GM12878 (cell line): ENCODE measurements at regions not wholly inside any gene's neighbourhood (a gene's known extent, or its start where the extent isn't known, plus 50 kb on each side); places are given as distances from the start of the nearest gene placed in this dataset.

Experiments
- ATAC-seq: fragments of 200-7000 bp; cut with Tn5 transposase; 3 replicates; pipeline ENCODE4 v1.9.1; 2020; ENCODE audit warnings: mild to moderate bottlenecking, moderate library complexity
- BruUV-seq: library from RNA; stranded (reverse); fragments of 400-500 nt; replicated peaks from 2 replicates; lab custom pipeline; 2021; lab: Mats Ljungman, UMichigan
- CTCF ChIA-PET: fragments of 300-600 bp; sonication (Branson Sonifier 250); formaldehyde crosslinking; extraction: SDS; loops from one replicate; lab custom pipeline; 2021; ENCODE audit warnings: inconsistent platforms; lab: Yijun Ruan, JAX
- POLR2A ChIA-PET: fragments of 350-600 bp; formaldehyde crosslinking; extraction: SDS; loops from one replicate; lab custom pipeline; 2021; ENCODE audit warnings: inconsistent platforms; lab: Charles Lee
- RAD21 ChIA-PET: fragments of 300-600 bp; sonication (Branson Sonifier 250); formaldehyde crosslinking; loops from one replicate; lab custom pipeline; 2023; ENCODE audit warnings: antibody characterized with exemption; ENCODE audit not compliant: unreplicated experiment; lab: Charles Lee
- SMC1A ChIA-PET: fragments of 300-600 bp; sonication (Branson Sonifier 250); formaldehyde crosslinking; loops from one replicate; lab custom pipeline; 2023; ENCODE audit not compliant: unreplicated experiment, uncharacterized antibody; lab: Charles Lee
- DNase-seq: peaks from one replicate; pipeline ENCODE4 v3.0.0-alpha.2; 2011; ENCODE audit warnings: low read depth, low spot score
- FAIRE-seq: peaks from 3 replicates; lab custom pipeline; 2011; peaks lifted over from hg19 to GRCh38; lab: Jason Lieb, UNC
- H2AFZ ChIP-seq: 2 replicates; pipeline ENCODE4 v1.6.0; 2011; ENCODE audit warnings: low read depth, low read length, control low read depth; ENCODE audit not compliant: control insufficient read depth
- H3K27ac ChIP-seq: 2 replicates; pipeline ENCODE4 v1.5.1; 2011; ENCODE audit warnings: control low read depth; ENCODE audit not compliant: control insufficient read depth, insufficient read depth
- H3K27me3 ChIP-seq, 2 experiments: replicated peaks in 1 of 2; 2 replicates each; pipeline versions ENCODE4 v1.6.0 to v1.6.1; 2011; ENCODE audit warnings: low read length in 1 of 2; ENCODE audit not compliant: control insufficient read depth in 2 of 2, insufficient read depth in 2 of 2
- H3K36me3 ChIP-seq, 2 experiments: 2 replicates each; pipeline ENCODE4 v1.5.1; 2011; ENCODE audit warnings: low read length in 1 of 2; ENCODE audit not compliant: control insufficient read depth in 2 of 2, insufficient read depth in 2 of 2
- H3K4me1 ChIP-seq: 2 replicates; pipeline ENCODE4 v1.6.1; 2011; ENCODE audit warnings: mild to moderate bottlenecking, low read length, moderate library complexity, mixed read lengths; ENCODE audit not compliant: control insufficient read depth, insufficient read depth
- H3K4me2 ChIP-seq: 2 replicates; pipeline ENCODE4 v1.6.0; 2011; ENCODE audit warnings: control low read depth; ENCODE audit not compliant: control insufficient read depth, insufficient read depth
- H3K4me3 ChIP-seq: fragments of 200-600 bp; sonication (generic); 2 replicates; pipeline ENCODE4 v1.5.1; 2016
- H3K79me2 ChIP-seq: 2 replicates; pipeline ENCODE4 v1.6.0; 2011; ENCODE audit warnings: low read length; ENCODE audit not compliant: control insufficient read depth, insufficient read depth
- H3K9ac ChIP-seq: 2 replicates; pipeline ENCODE4 v1.8.0; 2011; ENCODE audit warnings: low read length, control low read depth, mixed read lengths; ENCODE audit not compliant: control insufficient read depth, insufficient read depth
- H3K9me3 ChIP-seq: replicated peaks from 3 replicates; pipeline ENCODE4 v1.5.1; 2011; ENCODE audit warnings: mild to moderate bottlenecking, low read length; ENCODE audit not compliant: control insufficient read depth, insufficient read depth
- H4K20me1 ChIP-seq: 2 replicates; pipeline ENCODE4 v1.6.0; 2011; ENCODE audit not compliant: control insufficient read depth, insufficient read depth
- BCL11A ChIP-seq: IDR thresholded peaks from 2 replicates; pipeline ENCODE4 v1.6.1; 2011; ENCODE audit warnings: low read depth, low read length
- CTCF ChIP-seq, 3 experiments: IDR thresholded peaks in 2 of 3; conservative IDR thresholded peaks in 1 of 3; 2 replicates each; pipeline ENCODE4 v1.5.1; 2011; ENCODE audit warnings: low read depth in 3 of 3, low read length in 3 of 3, mild to moderate bottlenecking in 3 of 3, control low read depth in 2 of 3, moderate library complexity in 2 of 3, inconsistent platforms in 1 of 3, mixed read lengths in 1 of 3; ENCODE audit not compliant: control insufficient read depth in 2 of 3, insufficient read depth in 1 of 3; ENCODE audit errors: extremely low read depth in 1 of 3
- E2F4 ChIP-seq: IDR thresholded peaks from 2 replicates; pipeline ENCODE4 v1.6.1; 2012; ENCODE audit warnings: low read depth, low read length, improper control_type of control experiment
- ETV6 ChIP-seq, 2 experiments: fragments of 450-650 bp in 1 of 2; IDR thresholded peaks in 1 of 2; conservative IDR thresholded peaks in 1 of 2; 2 replicates each; pipeline ENCODE4 v1.6.1; 2014; ENCODE audit warnings: antibody characterized with exemption in 1 of 2, borderline replicate concordance in 1 of 2, low read depth in 1 of 2, mild to moderate bottlenecking in 1 of 2, moderate library complexity in 1 of 2
- IKZF2 ChIP-seq, 2 experiments: fragments of 450-650 bp; IDR thresholded peaks; 2 replicates each; pipeline ENCODE4 v1.6.1; 2017; ENCODE audit warnings: mild to moderate bottlenecking in 2 of 2, moderate library complexity in 2 of 2
- MLLT1 ChIP-seq: fragments of 450-650 bp; IDR thresholded peaks from 2 replicates; pipeline ENCODE4 v1.6.1; 2016; ENCODE audit warnings: mild to moderate bottlenecking
- MTA3 ChIP-seq: IDR thresholded peaks from 2 replicates; pipeline ENCODE4 v1.6.1; 2012; ENCODE audit warnings: low read length, inconsistent platforms, borderline replicate concordance
- RAD21 ChIP-seq: IDR thresholded peaks from 2 replicates; pipeline ENCODE4 v1.6.1; 2011; ENCODE audit warnings: mild to moderate bottlenecking, low read depth, low read length, moderate library complexity; ENCODE audit not compliant: insufficient read depth
- RELA ChIP-seq: fragments of 450-650 bp; IDR thresholded peaks from 2 replicates; pipeline ENCODE4 v1.8.0; 2014; ENCODE audit warnings: borderline replicate concordance; ENCODE audit not compliant: partially characterized antibody
- SMC3 ChIP-seq: IDR thresholded peaks from 2 replicates; pipeline ENCODE4 v1.6.1; 2011; ENCODE audit warnings: low read length, improper control_type of control experiment, borderline replicate concordance
- ZSCAN29 ChIP-seq: fragments of 450-650 bp; IDR thresholded peaks from 2 replicates; pipeline ENCODE4 v1.6.1; 2017; ENCODE audit warnings: mild to moderate bottlenecking, moderate library complexity
- WGBS: methylation state at CpG from one replicate; pipeline ENCODE4 v1.1.6; 2016; ENCODE audit warnings: low lambda C conversion rate; ENCODE audit not compliant: insufficient replicate concordance, insufficient coverage; ENCODE audit errors: missing lambda C conversion rate; 5-methylcytosine and 5-hydroxymethylcytosine counted together
- in situ Hi-C: fragments of 300-500 bp; cut with MboI; formaldehyde crosslinking; loops from 9 replicates; pipeline ENCODE4 v1.14.3; 2018; ENCODE audit warnings: mixed read lengths
- intact Hi-C: fragments of 100-400 bp; cut with micrococcal nuclease; formaldehyde crosslinking; loops from one replicate; pipeline ENCODE4 v1.14.2; 2022; ENCODE audit not compliant: unreplicated experiment
- TF ChIP-seq, protein P1 (sequence below): IDR thresholded peaks from 2 replicates; pipeline ENCODE4 v1.6.1; 2012; ENCODE audit warnings: improper control_type of control experiment, low read depth, low read length; ENCODE audit not compliant: insufficient replicate concordance

DNA sequence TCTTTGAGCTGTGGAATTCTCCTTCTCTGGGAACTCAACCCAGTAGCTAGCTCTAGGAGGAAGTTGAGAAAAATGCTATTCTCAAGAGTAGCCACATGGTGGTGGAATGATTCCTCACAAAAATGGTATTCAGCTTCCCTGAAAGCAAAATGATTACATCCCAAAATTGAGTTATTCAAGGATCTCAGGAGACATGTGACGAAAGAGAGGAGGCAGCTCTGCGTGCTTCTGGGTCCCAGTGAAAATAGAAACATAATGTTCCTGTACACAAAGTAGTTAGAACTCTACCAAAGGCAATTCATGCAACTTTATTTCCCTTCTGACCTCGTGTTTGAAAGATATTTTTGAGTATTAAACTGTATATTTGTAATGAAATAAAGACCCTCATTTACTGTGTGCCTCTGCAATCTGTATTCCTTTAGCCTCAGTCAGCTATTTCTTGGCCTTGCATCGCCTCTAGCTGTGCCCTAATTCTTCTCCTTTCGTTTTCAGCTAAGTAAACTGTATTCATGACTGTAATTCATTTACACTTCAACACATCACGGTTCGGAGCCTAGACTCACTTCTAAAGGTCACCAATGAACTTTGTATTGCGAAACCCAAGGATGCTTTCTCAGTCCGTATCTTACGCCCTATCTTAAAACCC lies 167.3 kb downstream of the FASLG start:
- Histone ChIP-seq H3K4me3 (no peak overlapping the region), H3K27ac (no peak overlapping the region), H3K9me3 (no peaks in the 10 kb centered on the region; the same call in 2 of the 3 replicates), H3K9ac (no peak overlapping the region), H3K36me3 (no peaks in the 10 kb centered on the region), H3K4me1 (peaks cover 4% of the 10 kb centered on the region; the same call in 1 of the 2 replicates), H3K79me2 (no peaks in the 10 kb centered on the region)
- in situ Hi-C loops = no loop called here
- ATAC-seq (peak; percentile 65), FAIRE-seq (peak; percentile 57)
- 31% methylated on average over 10 of the region's 10 CpGs for WGBS
- CTCF ChIA-PET = interaction anchor here (0.6 to 14.9 kb wide), 42 partner anchors 9 to 1436 kb away, joined by 3 to 414 read pairs (median 4); partner anchors contain the start of gene TNFSF4
- POLR2A ChIA-PET = interaction anchor here (0.6 to 1.9 kb wide), 3 partner anchors 168 to 650 kb away, joined by 3 to 11 read pairs (median 3); no protein-coding TSS in a partner anchor
- intact Hi-C loops = loop anchor here (1.0 kb wide), 2 partner anchors 81 to 376 kb away; no protein-coding TSS in a partner anchor
- TF ChIP-seq, protein P1, sequence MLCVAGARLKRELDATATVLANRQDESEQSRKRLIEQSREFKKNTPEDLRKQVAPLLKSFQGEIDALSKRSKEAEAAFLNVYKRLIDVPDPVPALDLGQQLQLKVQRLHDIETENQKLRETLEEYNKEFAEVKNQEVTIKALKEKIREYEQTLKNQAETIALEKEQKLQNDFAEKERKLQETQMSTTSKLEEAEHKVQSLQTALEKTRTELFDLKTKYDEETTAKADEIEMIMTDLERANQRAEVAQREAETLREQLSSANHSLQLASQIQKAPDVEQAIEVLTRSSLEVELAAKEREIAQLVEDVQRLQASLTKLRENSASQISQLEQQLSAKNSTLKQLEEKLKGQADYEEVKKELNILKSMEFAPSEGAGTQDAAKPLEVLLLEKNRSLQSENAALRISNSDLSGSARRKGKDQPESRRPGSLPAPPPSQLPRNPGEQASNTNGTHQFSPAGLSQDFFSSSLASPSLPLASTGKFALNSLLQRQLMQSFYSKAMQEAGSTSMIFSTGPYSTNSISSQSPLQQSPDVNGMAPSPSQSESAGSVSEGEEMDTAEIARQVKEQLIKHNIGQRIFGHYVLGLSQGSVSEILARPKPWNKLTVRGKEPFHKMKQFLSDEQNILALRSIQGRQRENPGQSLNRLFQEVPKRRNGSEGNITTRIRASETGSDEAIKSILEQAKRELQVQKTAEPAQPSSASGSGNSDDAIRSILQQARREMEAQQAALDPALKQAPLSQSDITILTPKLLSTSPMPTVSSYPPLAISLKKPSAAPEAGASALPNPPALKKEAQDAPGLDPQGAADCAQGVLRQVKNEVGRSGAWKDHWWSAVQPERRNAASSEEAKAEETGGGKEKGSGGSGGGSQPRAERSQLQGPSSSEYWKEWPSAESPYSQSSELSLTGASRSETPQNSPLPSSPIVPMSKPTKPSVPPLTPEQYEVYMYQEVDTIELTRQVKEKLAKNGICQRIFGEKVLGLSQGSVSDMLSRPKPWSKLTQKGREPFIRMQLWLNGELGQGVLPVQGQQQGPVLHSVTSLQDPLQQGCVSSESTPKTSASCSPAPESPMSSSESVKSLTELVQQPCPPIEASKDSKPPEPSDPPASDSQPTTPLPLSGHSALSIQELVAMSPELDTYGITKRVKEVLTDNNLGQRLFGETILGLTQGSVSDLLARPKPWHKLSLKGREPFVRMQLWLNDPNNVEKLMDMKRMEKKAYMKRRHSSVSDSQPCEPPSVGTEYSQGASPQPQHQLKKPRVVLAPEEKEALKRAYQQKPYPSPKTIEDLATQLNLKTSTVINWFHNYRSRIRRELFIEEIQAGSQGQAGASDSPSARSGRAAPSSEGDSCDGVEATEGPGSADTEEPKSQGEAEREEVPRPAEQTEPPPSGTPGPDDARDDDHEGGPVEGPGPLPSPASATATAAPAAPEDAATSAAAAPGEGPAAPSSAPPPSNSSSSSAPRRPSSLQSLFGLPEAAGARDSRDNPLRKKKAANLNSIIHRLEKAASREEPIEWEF = no peak
- TF ChIP-seq RAD21 = peak; percentile 81
- peak; percentile 55; the same call in 1 of the 2 replicates for TF ChIP-seq SMC3
- TF ChIP-seq CTCF (IDR thresholded peaks at IDR 0.05 in 2 of 3, conservative IDR thresholded peaks at IDR 0.05 in 1 of 3; ENCODE audit: control insufficient read depth in 2 of 3, extremely low read depth in 1 of 3, insufficient read depth in 1 of 3, low read depth in 3 of 3, low read length in 3 of 3) = peak; percentile 47 to 61 (median 51); a peak in 5 of 6 replicates
- no peak for TF ChIP-seq MTA3
- no peak for TF ChIP-seq MLLT1
- no peak for TF ChIP-seq RELA
- TF ChIP-seq IKZF2 (IDR thresholded peaks at IDR 0.05) = no peak
- TF ChIP-seq BCL11A = no peak
- TF ChIP-seq ZSCAN29 = no peak
- TF ChIP-seq E2F4 = no peak
- no peak for TF ChIP-seq ETV6 (conservative IDR thresholded peaks at IDR 0.05 in 1 of 2, IDR thresholded peaks at IDR 0.05 in 1 of 2; ENCODE audit: borderline replicate concordance in 1 of 2, low read depth in 1 of 2)
- TF ChIP-seq, all 136 proteins: peak for 3
- H3K4me2 ChIP-seq = peak overlapping the region; percentile 51
- RAD21 ChIA-PET = interaction anchor here (0.9 to 7.2 kb wide), 25 partner anchors 8 to 1042 kb away, joined by 3 to 245 read pairs (median 4); partner anchors contain the start of genes TNFSF4 and ZBTB37
- H4K20me1 ChIP-seq = no peaks in the 10 kb centered on the region
- H2AFZ ChIP-seq = no peak overlapping the region
- BruUV-seq = no TSS peak
- SMC1A ChIA-PET = interaction anchor here (0.6 to 10.5 kb wide), 42 partner anchors 8 to 1154 kb away, joined by 3 to 316 read pairs (median 4); partner anchors contain the start of genes CENPL, DARS2 and TNFSF4
- H3K27me3 ChIP-seq = no peaks in the 10 kb centered on the region
- no peak for DNase-seq
